ENCODE measurements at regions not wholly inside any gene's neighbourhood (a gene's known extent, or its start where the extent isn't known, plus 50 kb on each side); places are given as distances from the start of the nearest gene placed in this dataset.
A peak's percentile ranks its signal among the peaks of the same experiment; 100 is the strongest.
"Not testable (repeated sequence)": the region's sequence is repeated elsewhere in the genome, so short reads cannot be mapped to it uniquely, and the experiment has no call there.

DNA sequence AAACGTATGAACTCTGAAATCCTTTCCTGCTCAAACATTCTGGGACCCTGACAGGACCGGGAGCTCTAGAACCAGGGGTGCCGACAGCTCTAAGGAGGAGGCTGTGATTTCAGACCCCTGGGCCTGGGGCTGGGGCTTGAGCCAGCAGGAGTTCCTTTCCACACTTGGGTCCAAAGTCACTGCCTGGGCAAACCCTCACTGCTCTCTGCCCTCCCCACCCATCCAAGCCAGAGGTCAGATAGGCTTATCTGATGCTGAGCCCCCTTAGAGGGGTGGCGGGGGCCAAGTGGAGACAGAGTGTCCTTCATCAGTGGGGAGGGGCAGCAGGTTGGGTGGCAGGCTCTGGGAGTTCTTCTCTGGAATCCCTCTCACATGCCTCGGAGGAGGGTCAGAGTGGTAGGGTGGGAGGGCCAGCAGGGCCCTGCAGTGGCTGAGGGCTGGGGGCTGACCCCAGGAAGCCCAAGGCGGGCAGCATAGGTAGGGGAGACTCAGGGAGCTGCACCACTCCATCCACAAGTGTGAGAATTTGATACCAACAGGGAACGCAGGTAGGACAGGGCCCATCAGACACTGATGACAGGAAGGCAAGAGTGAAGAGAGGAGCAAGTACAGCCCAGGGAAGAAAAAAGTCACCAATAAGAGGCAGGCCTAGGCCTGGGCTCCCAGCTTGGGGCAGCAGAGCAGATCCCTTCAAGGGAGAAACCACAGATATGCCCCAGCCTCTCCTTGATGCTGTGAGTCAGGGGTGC, 121.0 kb downstream of the MRPL14 start:
- peaks cover 2% of the 10 kb centered on the region for H3K4me1 Mint-ChIP-seq
- H3K27me3 Mint-ChIP-seq = peaks cover 36% of the 10 kb centered on the region
- no peaks in the 10 kb centered on the region for H3K9me3 Mint-ChIP-seq
- no peak overlapping the region for H3K27ac Mint-ChIP-seq
- no peak overlapping the region for H3K4me3 Mint-ChIP-seq
- no peaks in the 10 kb centered on the region for H3K36me3 Mint-ChIP-seq
- ATAC-seq (ENCODE audit: low read depth) = no peak
- no peak for DNase-seq (ENCODE audit: low spot score in 2 of 2)

DNA sequence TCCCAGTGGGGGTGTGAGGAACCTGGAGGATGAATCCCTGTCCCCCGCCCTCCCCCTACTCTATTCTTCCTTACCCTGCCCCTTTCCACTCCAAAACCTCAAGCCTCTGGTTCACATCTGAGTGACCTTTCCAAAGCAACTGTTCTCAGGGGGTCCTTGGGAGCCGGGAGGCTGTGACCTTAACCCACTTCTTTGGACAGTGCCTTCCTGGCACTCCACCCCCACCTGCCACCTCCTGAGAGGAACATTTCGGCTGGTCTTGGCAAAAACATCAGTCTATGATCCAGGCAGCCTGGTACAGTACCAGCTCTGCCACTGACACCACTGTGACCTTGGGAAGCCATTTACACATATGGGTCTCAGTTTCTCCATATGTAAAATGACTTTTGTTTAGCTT, 121.7 kb downstream of the MRPL14 start:
- H3K27me3 Mint-ChIP-seq = peaks cover 36% of the 10 kb centered on the region
- DNase-seq (ENCODE audit: low spot score in 2 of 2) = no peak
- no peaks in the 10 kb centered on the region for H3K9me3 Mint-ChIP-seq
- no peak overlapping the region for H3K27ac Mint-ChIP-seq
- H3K36me3 Mint-ChIP-seq = no peaks in the 10 kb centered on the region
- peaks cover 6% of the 10 kb centered on the region for H3K4me1 Mint-ChIP-seq
- ATAC-seq (ENCODE audit: low read depth) = no peak
- H3K4me3 Mint-ChIP-seq = no peak overlapping the region

- Mint-ChIP-seq H3K27ac (no peak overlapping the region), H3K27me3 (peaks cover 36% of the 10 kb centered on the region), H3K9me3 (no peaks in the 10 kb centered on the region), H3K4me1 (peaks cover 11% of the 10 kb centered on the region), H3K36me3 (no peaks in the 10 kb centered on the region), H3K4me3 (no peak overlapping the region)
- DNase-seq (ENCODE audit: low spot score in 2 of 2) (no peak), ATAC-seq (ENCODE audit: low read depth) (no peak)
These were observed 122.4 kb downstream of the MRPL14 start for GRCh38 chr6:44004625-44005506.

- Mint-ChIP-seq H3K36me3 (no peaks in the 10 kb centered on the region), H3K4me1 (peaks cover 11% of the 10 kb centered on the region), H3K4me3 (peak overlapping the region; percentile 50), H3K9me3 (no peaks in the 10 kb centered on the region), H3K27me3 (peaks cover 34% of the 10 kb centered on the region), H3K27ac (no peak overlapping the region)
- ATAC-seq (ENCODE audit: low read depth) (no peak), DNase-seq (ENCODE audit: low spot score in 2 of 2) (no peak)
These were observed 123.1 kb downstream of the MRPL14 start for GRCh38 chr6:44004136-44004535.

- Mint-ChIP-seq H3K9me3 (no peaks in the 10 kb centered on the region), H3K27me3 (peaks cover 30% of the 10 kb centered on the region), H3K36me3 (no peaks in the 10 kb centered on the region), H3K27ac (no peak overlapping the region), H3K4me3 (peak overlapping the region; percentile 82), H3K4me1 (peaks cover 11% of the 10 kb centered on the region)
- DNase-seq (ENCODE audit: low spot score in 2 of 2) = peak; percentile 25 to 27
- ATAC-seq (ENCODE audit: low read depth) = peak; percentile 42
These were observed 123.7 kb downstream of the MRPL14 start for GRCh38 chr6:44003345-44004061.

GRCh38 chr6:44002593-44003344, 124.5 kb downstream of the MRPL14 start:
- H3K36me3 Mint-ChIP-seq = no peaks in the 10 kb centered on the region
- H3K27me3 Mint-ChIP-seq = peaks cover 25% of the 10 kb centered on the region
- H3K4me1 Mint-ChIP-seq = peaks cover 11% of the 10 kb centered on the region
- H3K27ac Mint-ChIP-seq = no peak overlapping the region
- peak overlapping the region; percentile 82 for H3K4me3 Mint-ChIP-seq
- H3K9me3 Mint-ChIP-seq = no peaks in the 10 kb centered on the region
- ATAC-seq (ENCODE audit: low read depth) = peak; percentile 46
- peak; percentile 32 to 54 for DNase-seq (ENCODE audit: low spot score in 2 of 2)

GRCh38 chr6:44002067-44002592, 125.1 kb downstream of the MRPL14 start:
- no peak for DNase-seq (ENCODE audit: low spot score in 2 of 2)

GRCh38 chr6:44001318-44002066, 125.8 kb downstream of the MRPL14 start:
- H3K27me3 Mint-ChIP-seq = peaks cover 18% of the 10 kb centered on the region
- ATAC-seq (ENCODE audit: low read depth) = no peak
- peak overlapping the region; percentile 55 for H3K4me3 Mint-ChIP-seq
- peak overlapping the region; percentile 50 for H3K27ac Mint-ChIP-seq
- H3K9me3 Mint-ChIP-seq = no peaks in the 10 kb centered on the region
- no peak for DNase-seq (ENCODE audit: low spot score in 2 of 2)
- H3K4me1 Mint-ChIP-seq = peaks cover 11% of the 10 kb centered on the region
- H3K36me3 Mint-ChIP-seq = no peaks in the 10 kb centered on the region

More at GRCh38 chr6:44002067-44002592, 125.1 kb downstream of the MRPL14 start:
- Mint-ChIP-seq H3K9me3 (no peaks in the 10 kb centered on the region), H3K27ac (no peak overlapping the region), H3K4me1 (peaks cover 11% of the 10 kb centered on the region), H3K27me3 (peaks cover 21% of the 10 kb centered on the region), H3K4me3 (peak overlapping the region; percentile 82), H3K36me3 (no peaks in the 10 kb centered on the region)
- peak; percentile 47 for ATAC-seq (ENCODE audit: low read depth)

- Mint-ChIP-seq H3K4me3 (peak overlapping the region; percentile 54), H3K36me3 (no peaks in the 10 kb centered on the region), H3K4me1 (peaks cover 11% of the 10 kb centered on the region), H3K27me3 (peaks cover 10% of the 10 kb centered on the region), H3K9me3 (no peaks in the 10 kb centered on the region), H3K27ac (peak overlapping the region; percentile 22)
- DNase-seq (ENCODE audit: low spot score in 2 of 2) (peak; percentile 32 to 33), ATAC-seq (ENCODE audit: low read depth) (peak; percentile 67)
These were observed 126.9 kb downstream of the MRPL14 start for GRCh38 chr6:44000164-44000842.

- no peak for ATAC-seq (ENCODE audit: low read depth)
- no peak overlapping the region for H3K27ac Mint-ChIP-seq
- H3K36me3 Mint-ChIP-seq = no peaks in the 10 kb centered on the region
- H3K9me3 Mint-ChIP-seq = no peaks in the 10 kb centered on the region
- DNase-seq (ENCODE audit: low spot score in 2 of 2) = no peak
- H3K27me3 Mint-ChIP-seq = peaks cover 7% of the 10 kb centered on the region
- no peak overlapping the region for H3K4me3 Mint-ChIP-seq
- peaks cover 11% of the 10 kb centered on the region for H3K4me1 Mint-ChIP-seq
These were observed 127.6 kb downstream of the MRPL14 start for GRCh38 chr6:43999628-44000027.

DNA sequence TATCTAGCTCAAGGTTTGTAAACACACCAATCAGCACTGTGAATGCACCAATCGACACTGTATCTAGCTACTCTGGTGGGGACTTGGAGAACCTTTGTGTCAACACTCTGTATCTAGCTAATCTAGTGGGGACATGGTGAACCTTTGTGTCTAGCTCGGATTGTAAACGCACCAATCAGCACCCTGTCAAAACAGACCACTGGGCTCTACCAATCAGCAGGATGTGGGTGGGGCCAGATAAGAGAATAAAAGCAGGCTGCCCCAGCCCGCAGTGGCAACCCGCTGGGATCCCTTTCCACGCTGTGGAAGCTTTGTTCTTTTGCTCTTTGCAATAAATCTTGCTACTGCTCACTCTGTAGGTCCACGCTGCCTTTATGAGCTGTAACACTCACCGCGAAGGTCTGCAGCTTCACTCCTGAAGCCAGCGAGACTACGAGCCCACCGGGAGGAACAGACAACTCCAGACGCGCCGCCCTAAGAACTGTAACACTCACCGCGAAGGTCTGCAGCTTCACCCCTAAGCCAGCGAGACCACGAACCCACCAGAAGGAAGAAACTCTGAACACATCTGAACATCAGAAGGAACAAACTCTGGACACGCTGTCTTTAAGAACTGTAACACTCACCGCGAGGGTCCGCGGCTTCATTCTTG, 128.5 kb downstream of the MRPL14 start:
- H3K27me3 Mint-ChIP-seq; H3K9me3 Mint-ChIP-seq; H3K4me3 Mint-ChIP-seq; H3K4me1 Mint-ChIP-seq; H3K36me3 Mint-ChIP-seq; DNase-seq (ENCODE audit: low spot score in 2 of 2); H3K27ac Mint-ChIP-seq; ATAC-seq (ENCODE audit: low read depth): not testable (repeated sequence)

DNA sequence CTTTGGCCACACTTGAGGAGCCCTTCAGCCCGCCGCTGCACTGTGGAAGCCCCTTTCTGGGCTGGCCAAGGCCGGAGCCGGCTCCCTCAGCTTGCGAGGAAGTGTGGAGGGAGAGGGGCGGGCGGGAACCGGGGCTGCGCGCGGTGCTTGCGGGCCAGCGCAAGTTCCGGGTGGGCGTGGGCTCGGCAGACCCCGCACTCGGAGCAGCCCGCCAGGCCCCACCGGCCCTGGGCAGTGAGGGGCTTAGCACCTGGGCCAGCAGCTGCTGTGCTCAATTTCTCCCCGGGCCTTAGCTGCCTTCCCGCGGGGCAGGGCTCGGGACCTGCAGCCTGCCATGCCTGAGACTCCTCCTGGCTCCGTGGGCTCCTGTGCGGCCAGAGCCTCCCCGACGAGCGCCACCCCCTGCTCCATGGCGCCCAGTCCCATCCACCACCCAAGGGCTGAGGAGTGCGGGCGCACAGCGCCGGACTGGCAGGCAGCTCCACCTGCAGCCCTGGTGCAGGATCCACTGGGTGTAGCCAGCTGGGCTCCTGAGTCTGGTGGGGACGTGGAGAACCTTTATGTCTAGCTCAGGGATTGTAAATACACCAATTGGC, 129.2 kb downstream of the MRPL14 start:
- H3K27me3 Mint-ChIP-seq; H3K9me3 Mint-ChIP-seq; ATAC-seq (ENCODE audit: low read depth); H3K27ac Mint-ChIP-seq; H3K4me1 Mint-ChIP-seq; H3K36me3 Mint-ChIP-seq; DNase-seq (ENCODE audit: low spot score in 2 of 2); H3K4me3 Mint-ChIP-seq: not testable (repeated sequence)

All from memory B cell (primary cell).